Heart left ventricle (tissue), 13 donors: ENCODE measurements at regions not wholly inside any gene's neighbourhood (a gene's known extent, or its start where the extent isn't known, plus 50 kb on each side); places are given as distances from the start of the nearest gene placed in this dataset.

Experiments
- CTCF ChIP-seq, 12 donors: fragments of 200-600 bp; sonication (generic) in 4 of 12; IDR thresholded peaks; one replicate each; pipeline versions ENCODE4 v1.5.0 to v1.8.0; 2018 to 2022; ENCODE audit warnings: antibody characterized with exemption in 12 of 12, mild to moderate bottlenecking in 5 of 12
- POLR2A ChIP-seq, 2 donors: fragments of 450-650 bp; IDR thresholded peaks; one replicate each; pipeline ENCODE4 v1.6.1; 2017; ENCODE audit warnings: antibody characterized with exemption in 2 of 2, mild to moderate bottlenecking in 2 of 2, moderate library complexity in 2 of 2
- donor health status: ischemic (EF 13 %, LVEDD 7.1; RV severe dilation, severe dysfunction).
- donor health status: DM: no; HTN: yes; CAD: no.
- donor health status: DM: no; HTN: no; CAD: no.
- donor health status: ischemic (EF 25% LVEDD 6.9; RV normal size, moderate dysfunction).
- donor health status: ischemic (EF 25% LVEDD 5.7; RV mildly dilated, moderate dysfunction).
- donor health status: ischemic (EF 35%, LVEDD 5.7; RV mildly dilated, moderate dysfunction).
- donor health status: nonischemic (EF 11% LVEDD 7.7; RV severe dilation, severe dysfunction).
- donor health status: DM: yes; HTN: yes; CAD: no.
- donor health status: PGD.
- donor health status: ischemic (EF 29% LVEDD 5.4; RV normal size, mild dysfunction).
- donor health status: nonischemic (EF 23%, LVEDD 6.1; RV moderate dilation, normal function).

DNA sequence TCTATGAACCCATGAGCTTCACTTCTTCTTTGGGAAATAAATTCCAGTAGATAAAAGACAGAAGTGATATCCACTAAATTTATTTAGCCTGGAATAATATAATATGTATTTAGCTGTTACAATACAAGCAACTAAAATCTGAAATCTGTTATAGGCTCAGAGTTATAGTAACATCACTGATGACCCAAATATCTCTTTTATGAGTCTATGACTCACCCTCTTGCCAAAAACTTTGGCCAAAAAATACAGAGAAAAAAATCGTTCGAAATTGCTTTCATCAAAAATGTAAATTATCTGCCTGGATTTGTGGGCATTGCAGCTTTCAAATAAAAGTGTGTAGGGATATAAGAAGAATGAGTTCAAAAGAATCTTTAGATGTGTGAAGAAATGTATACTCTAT is 89.4 kb upstream of the DKK2 start:
- no peak for TF ChIP-seq POLR2A (IDR thresholded peaks at IDR 0.05)
- no peak for TF ChIP-seq CTCF (IDR thresholded peaks at IDR 0.05)
